ENCODE measurements at regions not wholly inside any gene's neighbourhood (a gene's known extent, or its start where the extent isn't known, plus 50 kb on each side); places are given as distances from the start of the nearest gene placed in this dataset.

GRCh38 chr2:117639401-117639800, 175.1 kb upstream of the DDX18 start:
- DNase-seq (ENCODE audit: low read depth, low spot score) (no peak), FAIRE-seq (no peak)
- ChIA-PET POLR2A (no interaction called here), CTCF (no interaction called here)
- Histone ChIP-seq H3K4me1 (ENCODE audit: control insufficient read depth, extremely low read depth, insufficient read depth, low read length) (no peaks in the 10 kb centered on the region), H3K79me2 (ENCODE audit: control insufficient read depth, insufficient read depth, low read length) (no peaks in the 10 kb centered on the region), H3K9ac (replicated peaks; ENCODE audit: extremely low read depth, insufficient read depth, low read length) (no peak overlapping the region), H2AFZ (ENCODE audit: low read depth, low read length) (no peak overlapping the region), H4K20me1 (replicated peaks; ENCODE audit: control insufficient read depth, extremely low read depth, insufficient read depth, low read length) (no peaks in the 10 kb centered on the region), H3K9me3 (replicated peaks; ENCODE audit: control insufficient read depth, insufficient read depth, low read length) (peaks cover 7% of the 10 kb centered on the region), H3K27ac (ENCODE audit: insufficient read depth, low read depth, low read length) (no peak overlapping the region), H3K27me3 (ENCODE audit: control insufficient read depth in 2 of 2, insufficient read depth in 2 of 2, low read length in 2 of 2) (no peaks in the 10 kb centered on the region), H3K4me3 (replicated peaks in 1 of 3; ENCODE audit: insufficient read depth in 1 of 3, low read depth in 1 of 3, low read length in 3 of 3) (no peak overlapping the region), H3K36me3 (ENCODE audit: control insufficient read depth in 2 of 2, extremely low read depth in 1 of 2, insufficient read depth in 2 of 2, low read length in 2 of 2) (no peaks in the 10 kb centered on the region), H3K9me1 (replicated peaks; ENCODE audit: control insufficient read depth, extremely low read depth, insufficient read depth, low read length) (no peaks in the 10 kb centered on the region), H3K4me2 (ENCODE audit: insufficient read depth, low read length) (no peak overlapping the region)
- intact Hi-C loops (cut with micrococcal nuclease) (no loop called here), dilution Hi-C loops (cut with MboI; ENCODE audit: extremely low pct_ligation_motif_present, low sequenced_read_pairs) (no loop called here)
- BruUV-seq (replicated peaks) = no TSS peak
- TF ChIP-seq FOS (IDR thresholded peaks at IDR 0.05; ENCODE audit: borderline replicate concordance, insufficient read depth, low read length) (no peak), JUN (IDR thresholded peaks at IDR 0.05; ENCODE audit: borderline replicate concordance, insufficient read depth, insufficient read length, low read depth) (no peak)

GRCh38 chr2:117644403-117644802, 170.1 kb upstream of the DDX18 start:
- H3K9ac ChIP-seq (replicated peaks; ENCODE audit: extremely low read depth, insufficient read depth, low read length) = no peak overlapping the region
- DNase-seq (ENCODE audit: low read depth, low spot score) (no peak), FAIRE-seq (no peak)
- no TSS peak for BruUV-seq (replicated peaks)
- H4K20me1 ChIP-seq (replicated peaks; ENCODE audit: control insufficient read depth, extremely low read depth, insufficient read depth, low read length) = no peaks in the 10 kb centered on the region
- no peaks in the 10 kb centered on the region for H3K79me2 ChIP-seq (ENCODE audit: control insufficient read depth, insufficient read depth, low read length)
- no peaks in the 10 kb centered on the region for H3K27me3 ChIP-seq (ENCODE audit: control insufficient read depth in 2 of 2, insufficient read depth in 2 of 2, low read length in 2 of 2)
- TF ChIP-seq GATA2 (IDR thresholded peaks at IDR 0.05; ENCODE audit: insufficient read depth, insufficient read length, low read depth, low read length) (no peak), MYC (IDR thresholded peaks at IDR 0.05; ENCODE audit: low read depth, low read length) (no peak), CTCF (IDR thresholded peaks at IDR 0.05; ENCODE audit: extremely low read depth in 1 of 2, insufficient read depth in 1 of 2, low read depth in 1 of 2, low read length in 2 of 2) (no peak), POLR2A (IDR thresholded peaks at IDR 0.05; ENCODE audit: low read depth, low read length) (no peak), MAX (IDR thresholded peaks at IDR 0.05; ENCODE audit: insufficient read depth, insufficient read length) (no peak)
- no peak overlapping the region for H3K27ac ChIP-seq (ENCODE audit: insufficient read depth, low read depth, low read length)
- no peak overlapping the region for H3K4me2 ChIP-seq (ENCODE audit: insufficient read depth, low read length)
- dilution Hi-C loops (cut with MboI; ENCODE audit: extremely low pct_ligation_motif_present, low sequenced_read_pairs) = no loop called here
- no peak overlapping the region for H2AFZ ChIP-seq (ENCODE audit: low read depth, low read length)
- ChIA-PET POLR2A (no interaction called here), CTCF (no interaction called here)
- no peak overlapping the region for H3K4me3 ChIP-seq (replicated peaks in 1 of 3; ENCODE audit: insufficient read depth in 1 of 3, low read depth in 1 of 3, low read length in 3 of 3)
- H3K4me1 ChIP-seq (ENCODE audit: control insufficient read depth, extremely low read depth, insufficient read depth, low read length) = no peaks in the 10 kb centered on the region
- H3K9me1 ChIP-seq (replicated peaks; ENCODE audit: control insufficient read depth, extremely low read depth, insufficient read depth, low read length) = no peaks in the 10 kb centered on the region
- peaks cover 5% of the 10 kb centered on the region for H3K9me3 ChIP-seq (replicated peaks; ENCODE audit: control insufficient read depth, insufficient read depth, low read length)
- intact Hi-C loops (cut with micrococcal nuclease) = no loop called here
- no peaks in the 10 kb centered on the region for H3K36me3 ChIP-seq (ENCODE audit: control insufficient read depth in 2 of 2, extremely low read depth in 1 of 2, insufficient read depth in 2 of 2, low read length in 2 of 2)
